Activated T-helper 1 cell treated with anti-CD3 and anti-CD28 coated beads, Interleukin-12 subunit alpha, Interleukin-12 subunit beta, Interleukin-2, Interleukin-4 antibody, amounts not matched to agents 30 ng/mL and 10 ng/mL and 1 ng/mL, durations not matched to agents 14 hours and 24 hours and 36 hours (primary cell): ENCODE measurements at regions not wholly inside any gene's neighbourhood (a gene's known extent, or its start where the extent isn't known, plus 50 kb on each side); places are given as distances from the start of the nearest gene placed in this dataset.

Source experiments
- DNase-seq: peaks from one replicate; pipeline ENCODE4 v3.0.0; 2021; ENCODE audit warnings: low spot score
- H3K27ac Mint-ChIP-seq: one replicate; pipeline ENCODE4 v1.8.0; 2021; ENCODE audit warnings: mild to moderate bottlenecking, mixed read lengths
- H3K27me3 Mint-ChIP-seq: one replicate; pipeline ENCODE4 v1.8.0; 2022; ENCODE audit warnings: mild to moderate bottlenecking, moderate library complexity, mixed read lengths; ENCODE audit not compliant: insufficient read depth
- H3K36me3 Mint-ChIP-seq: one replicate; pipeline ENCODE4 v1.8.0; 2021; ENCODE audit warnings: low read depth, mixed read lengths
- H3K4me1 Mint-ChIP-seq: one replicate; pipeline ENCODE4 v1.8.0; 2021; ENCODE audit warnings: low read depth, mixed read lengths
- H3K4me3 Mint-ChIP-seq: one replicate; pipeline ENCODE4 v1.8.0; 2021; ENCODE audit warnings: mild to moderate bottlenecking, moderate library complexity, mixed read lengths
- H3K9me3 Mint-ChIP-seq: one replicate; pipeline ENCODE4 v1.8.0; 2021; ENCODE audit warnings: mixed read lengths
- intact Hi-C: fragments of 100-400 bp; cut with micrococcal nuclease; formaldehyde crosslinking; loops from one replicate; pipeline ENCODE4 v1.15.1; 2024

DNA sequence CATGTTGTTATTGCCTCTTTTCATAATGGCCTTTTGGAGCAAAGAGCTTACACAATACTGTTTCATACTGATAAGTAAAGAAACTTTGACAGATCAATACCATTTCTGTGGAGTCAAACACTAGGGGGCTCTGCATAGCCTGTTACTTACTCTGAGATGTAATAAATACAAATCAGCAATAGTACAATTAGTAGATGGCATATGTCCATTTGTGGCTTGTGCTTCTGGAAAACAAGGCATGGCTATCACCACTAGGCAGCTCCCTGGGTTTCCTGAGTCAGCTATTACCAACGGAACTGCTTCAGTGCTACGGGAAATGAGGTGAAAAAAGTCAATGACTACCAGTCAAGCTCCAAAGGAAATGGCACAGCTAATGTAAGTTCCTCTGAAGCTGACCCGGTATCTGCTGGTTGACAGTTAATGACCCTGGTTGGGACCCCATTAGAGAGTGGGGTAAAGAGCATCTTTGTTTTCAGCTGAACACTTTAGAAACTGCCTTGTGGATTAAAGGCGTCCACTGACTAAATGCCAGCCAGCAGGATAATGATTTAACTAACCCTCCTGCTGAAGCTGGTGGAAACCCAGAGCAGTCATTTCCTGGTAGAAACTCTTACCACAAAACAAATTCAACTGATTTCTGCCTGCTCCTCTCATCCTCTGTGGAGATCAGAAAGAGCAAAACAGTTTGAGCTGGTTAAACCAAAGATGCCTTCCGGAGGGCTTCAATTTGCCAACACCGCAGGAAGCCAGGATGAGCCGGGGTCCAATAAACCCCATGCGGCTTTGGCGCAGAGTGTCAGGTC lies 69.0 kb upstream of the FAM169A start:
- H3K27me3 Mint-ChIP-seq, result peaks cover 2% of the 10 kb centered on the region

DNA sequence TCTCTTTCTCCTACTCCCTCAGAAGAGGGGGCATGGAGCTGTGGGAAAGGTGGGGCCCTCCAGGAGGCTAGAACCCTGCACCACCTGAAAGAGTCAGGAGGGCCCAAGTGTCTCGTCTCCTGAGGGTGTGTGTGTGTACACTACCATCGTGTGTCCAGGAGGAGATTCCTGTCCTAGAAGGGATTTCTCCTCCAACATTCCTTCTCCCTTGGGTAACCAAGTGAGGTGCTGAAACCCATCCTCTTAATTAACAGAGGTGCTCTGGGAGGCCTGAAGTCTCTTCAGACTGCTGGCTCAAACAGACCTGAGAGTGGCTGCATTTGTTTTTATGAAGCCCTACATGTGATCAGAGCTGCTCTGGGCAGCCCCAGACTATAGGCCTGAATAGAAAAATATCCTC lies 61.1 kb upstream of the FAM169A start:
- Mint-ChIP-seq H3K27ac (no peak overlapping the region), H3K4me1 (no peaks in the 10 kb centered on the region), H3K9me3 (no peaks in the 10 kb centered on the region), H3K36me3 (no peaks in the 10 kb centered on the region), H3K4me3 (no peak overlapping the region), H3K27me3 (peaks cover 8% of the 10 kb centered on the region)
- no peak for DNase-seq
- intact Hi-C loops, result no loop called here

More for the DNA sequence above, 69.0 kb upstream of the FAM169A start:
- H3K27ac Mint-ChIP-seq, result peak overlapping the region; percentile 42
- peak; percentile 29 for DNase-seq
- H3K36me3 Mint-ChIP-seq, result no peaks in the 10 kb centered on the region
- peak overlapping the region; percentile 50 for H3K4me3 Mint-ChIP-seq
- intact Hi-C loops, result loop anchor here (1.0 to 5.0 kb wide), 3 partner anchors 114 to 1038 kb away; partner anchors contain the start of gene HMGCR
- peaks cover 38% of the 10 kb centered on the region for H3K4me1 Mint-ChIP-seq
- H3K9me3 Mint-ChIP-seq, result no peaks in the 10 kb centered on the region

- Mint-ChIP-seq H3K27me3 (peaks cover 4% of the 10 kb centered on the region), H3K27ac (no peak overlapping the region), H3K4me1 (no peaks in the 10 kb centered on the region), H3K9me3 (no peaks in the 10 kb centered on the region), H3K36me3 (no peaks in the 10 kb centered on the region), H3K4me3 (no peak overlapping the region)
- intact Hi-C loops, result loop anchor here (1.0 to 5.0 kb wide), 4 partner anchors 52 to 1017 kb away; partner anchors contain the start of genes FAM169A, GFM2 and NSA2
- DNase-seq, result no peak
Measured at GRCh38 chr5:74919487-74919886, 53.3 kb upstream of the FAM169A start.

GRCh38 chr5:74919041-74919440 lies 52.9 kb upstream of the FAM169A start:
- peaks cover 7% of the 10 kb centered on the region for H3K27me3 Mint-ChIP-seq
- no peak overlapping the region for H3K27ac Mint-ChIP-seq
- no peaks in the 10 kb centered on the region for H3K9me3 Mint-ChIP-seq

DNA sequence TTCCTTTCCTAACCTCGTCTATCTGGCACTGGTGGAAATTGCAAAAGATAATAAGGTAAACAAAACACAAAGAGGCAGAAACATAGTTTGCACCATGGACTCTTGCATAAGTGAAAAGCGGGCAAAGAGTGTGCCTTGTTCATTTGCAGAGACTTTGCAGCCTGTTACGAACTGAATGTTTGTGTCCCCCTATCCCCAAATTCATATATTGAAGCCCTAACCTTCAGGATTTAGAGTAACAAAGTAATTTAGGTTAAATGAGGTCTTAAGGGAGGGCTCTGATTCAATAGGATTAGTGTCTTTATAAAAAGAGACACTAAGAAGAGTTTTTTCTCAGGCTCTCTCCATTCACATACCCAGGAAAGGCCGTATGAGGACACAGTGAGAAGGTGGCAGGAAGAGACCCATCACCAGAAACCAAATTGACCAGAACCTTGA lies 52.1 kb upstream of the FAM169A start:
- H3K27ac Mint-ChIP-seq, result no peak overlapping the region
- intact Hi-C loops, result loop anchor here (5.0 kb wide), 1 partner anchor 51 kb away; the partner anchor contains the start of gene FAM169A
- DNase-seq, result no peak
- no peak overlapping the region for H3K4me3 Mint-ChIP-seq
- H3K4me1 Mint-ChIP-seq, result no peaks in the 10 kb centered on the region
- no peaks in the 10 kb centered on the region for H3K9me3 Mint-ChIP-seq
- no peaks in the 10 kb centered on the region for H3K36me3 Mint-ChIP-seq
- peaks cover 9% of the 10 kb centered on the region for H3K27me3 Mint-ChIP-seq

More at GRCh38 chr5:74919041-74919440, 52.9 kb upstream of the FAM169A start:
- Mint-ChIP-seq H3K36me3 (no peaks in the 10 kb centered on the region), H3K4me3 (no peak overlapping the region), H3K4me1 (no peaks in the 10 kb centered on the region)
- DNase-seq, result no peak
- intact Hi-C loops, result loop anchor here (1.0 to 5.0 kb wide), 4 partner anchors 52 to 1017 kb away; partner anchors contain the start of genes FAM169A, GFM2 and NSA2

DNA sequence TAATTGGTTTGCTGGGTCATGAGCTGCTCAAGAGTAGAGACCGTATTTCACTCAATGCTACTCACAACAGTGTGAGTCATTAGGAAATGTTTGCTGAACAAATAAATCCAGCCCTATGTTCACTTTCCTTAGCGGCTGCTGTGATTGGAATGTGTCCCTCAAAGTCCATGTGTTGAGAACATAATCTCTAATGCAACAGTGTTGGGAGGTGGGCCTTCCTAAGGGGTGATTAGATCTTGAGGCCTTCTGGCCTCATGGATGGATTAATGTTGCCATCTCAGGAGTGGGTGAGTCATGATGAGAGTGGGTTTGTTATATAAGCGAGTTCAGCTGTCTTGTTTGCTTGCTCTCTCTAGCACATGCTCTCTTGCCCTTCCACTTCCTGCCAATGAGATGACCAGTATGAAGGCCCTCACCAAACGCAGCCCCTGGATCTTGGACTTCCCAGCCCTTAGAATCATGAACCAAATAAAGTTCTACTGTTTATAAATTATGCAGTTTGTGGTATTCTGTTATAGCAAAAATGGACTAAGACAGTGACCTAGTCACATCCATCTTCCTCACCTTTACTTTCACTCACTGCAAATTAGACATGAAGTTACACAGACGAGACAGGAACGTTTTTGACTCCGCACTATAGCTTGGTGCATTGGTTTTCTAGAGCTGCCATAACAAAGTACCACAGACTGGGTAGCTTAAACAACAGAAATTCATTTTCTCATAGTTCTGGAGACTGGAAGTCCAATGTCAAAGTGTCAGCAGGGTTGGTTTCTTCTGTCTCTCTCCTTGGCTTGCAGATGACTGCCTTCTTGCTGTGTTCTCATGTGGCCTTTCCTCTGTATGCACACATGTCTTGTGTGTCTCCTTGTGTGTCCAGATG lies 50.9 kb upstream of the FAM169A start:
- DNase-seq, result no peak
- H3K4me1 Mint-ChIP-seq, result no peaks in the 10 kb centered on the region
- H3K27me3 Mint-ChIP-seq, result peaks cover 9% of the 10 kb centered on the region
- H3K9me3 Mint-ChIP-seq, result no peaks in the 10 kb centered on the region
- no peak overlapping the region for H3K27ac Mint-ChIP-seq
- H3K4me3 Mint-ChIP-seq, result no peak overlapping the region
- intact Hi-C loops, result loop anchor here (5.0 kb wide), 1 partner anchor 50 kb away; the partner anchor contains the start of gene FAM169A
- H3K36me3 Mint-ChIP-seq, result no peaks in the 10 kb centered on the region
